Hepatic stellate cell (primary cell): ENCODE measurements at regions not wholly inside any gene's neighbourhood (a gene's known extent, or its start where the extent isn't known, plus 50 kb on each side); places are given as distances from the start of the nearest gene placed in this dataset.
"Not testable (repeated sequence)": the region's sequence is repeated elsewhere in the genome, so short reads cannot be mapped to it uniquely, and the experiment has no call there.

Experiments used
- DNase-seq: peaks from one replicate; pipeline ENCODE4 v3.0.0; 2011; ENCODE audit warnings: low spot score

GRCh38 chr20:56724241-56724757 is 95.2 kb downstream of the TFAP2C start:
- no peak for DNase-seq

GRCh38 chr20:56730003-56730402 is 100.9 kb downstream of the TFAP2C start:
- no peak for DNase-seq

- no peak for DNase-seq
Measured at GRCh38 chr20:56730996-56731395, 101.9 kb downstream of the TFAP2C start.

GRCh38 chr20:56731476-56731875 is 102.4 kb downstream of the TFAP2C start:
- no peak for DNase-seq

GRCh38 chr20:56733967-56734366 is 104.9 kb downstream of the TFAP2C start:
- no peak for DNase-seq

- no peak for DNase-seq
Measured at GRCh38 chr20:56735084-56735642, 106.1 kb downstream of the TFAP2C start.

- DNase-seq, result no peak
Measured at GRCh38 chr20:56736285-56736857, 107.3 kb downstream of the TFAP2C start.

- DNase-seq, result not testable (repeated sequence)
Measured at GRCh38 chr20:56744325-56744821, 115.3 kb downstream of the TFAP2C start.

GRCh38 chr20:56748476-56749377 is 119.6 kb downstream of the TFAP2C start:
- no peak for DNase-seq

- DNase-seq, result no peak
Measured at GRCh38 chr20:56750430-56750829, 121.3 kb downstream of the TFAP2C start.

- DNase-seq, result no peak
Measured at GRCh38 chr20:56752274-56752673, 123.2 kb downstream of the TFAP2C start.

- DNase-seq, result no peak
Measured at GRCh38 chr20:56755201-56755600, 126.1 kb downstream of the TFAP2C start.

- DNase-seq, result not testable (repeated sequence)
Measured at GRCh38 chr20:56756658-56757057, 127.6 kb downstream of the TFAP2C start.

- no peak for DNase-seq
Measured at GRCh38 chr20:56758706-56759105, 129.6 kb downstream of the TFAP2C start.

GRCh38 chr20:56759741-56760278 is 130.7 kb downstream of the TFAP2C start:
- DNase-seq, result no peak

- no peak for DNase-seq
Measured at GRCh38 chr20:56760610-56761009, 131.5 kb downstream of the TFAP2C start.

- DNase-seq, result no peak
Measured at GRCh38 chr20:56761393-56761792, 132.3 kb downstream of the TFAP2C start.

GRCh38 chr20:56762401-56762800 is 133.3 kb downstream of the TFAP2C start:
- no peak for DNase-seq

- DNase-seq, result no peak
Measured at GRCh38 chr20:56762829-56763228, 133.7 kb downstream of the TFAP2C start.

- no peak for DNase-seq
Measured at GRCh38 chr20:56764671-56765070, 135.6 kb downstream of the TFAP2C start.

GRCh38 chr20:56765172-56766073 is 136.3 kb downstream of the TFAP2C start:
- DNase-seq, result no peak
